ENCODE measurements at regions not wholly inside any gene's neighbourhood (a gene's known extent, or its start where the extent isn't known, plus 50 kb on each side); places are given as distances from the start of the nearest gene placed in this dataset.
"Not testable (repeated sequence)": the region's sequence is repeated elsewhere in the genome, so short reads cannot be mapped to it uniquely, and the experiment has no call there.

GRCh38 chrX:79026742-79027141 lies 81.6 kb downstream of the P2RY10 start:
- H3K4me1 ChIP-seq (ENCODE audit: control insufficient read depth, extremely low read depth, insufficient read depth, low read length); H4K20me1 ChIP-seq (ENCODE audit: control insufficient read depth, extremely low read depth, insufficient read depth, low read length); H2AFZ ChIP-seq (ENCODE audit: control insufficient read depth, low read length); DNase-seq (ENCODE audit: low read depth, low spot score); H3K27ac ChIP-seq (ENCODE audit: control insufficient read depth, insufficient read depth, low read length); H3K9ac ChIP-seq (ENCODE audit: control insufficient read depth, extremely low read depth, insufficient read depth, low read length); FAIRE-seq; H3K79me2 ChIP-seq (ENCODE audit: control insufficient read depth, insufficient read depth, low read length); H3K9me3 ChIP-seq (ENCODE audit: control insufficient read depth, low read depth, low read length); H3K36me3 ChIP-seq (ENCODE audit: control insufficient read depth in 2 of 2, extremely low read depth in 1 of 2, insufficient read depth in 2 of 2, low read length in 2 of 2); H3K4me3 ChIP-seq (ENCODE audit: control insufficient read depth in 2 of 3, extremely low read depth in 1 of 3, insufficient read depth in 2 of 3, low read depth in 1 of 3, low read length in 3 of 3); H3K4me2 ChIP-seq (ENCODE audit: control insufficient read depth, extremely low read depth, insufficient read depth, low read depth, low read length); H3K9me1 ChIP-seq (ENCODE audit: control insufficient read depth, extremely low read depth, insufficient read depth, low read length); dilution Hi-C loops (cut with MboI; ENCODE audit: extremely low pct_ligation_motif_present, low sequenced_read_pairs); H3K27me3 ChIP-seq (ENCODE audit: control insufficient read depth, extremely low read depth, insufficient read depth, low read length): not testable (repeated sequence)

- H3K4me3 ChIP-seq (ENCODE audit: control insufficient read depth in 2 of 3, extremely low read depth in 1 of 3, insufficient read depth in 2 of 3, low read depth in 1 of 3, low read length in 3 of 3) = no peak overlapping the region
- no peaks in the 10 kb centered on the region for H3K36me3 ChIP-seq (ENCODE audit: control insufficient read depth in 2 of 2, extremely low read depth in 1 of 2, insufficient read depth in 2 of 2, low read length in 2 of 2)
- H3K79me2 ChIP-seq (ENCODE audit: control insufficient read depth, insufficient read depth, low read length) = no peaks in the 10 kb centered on the region
- H4K20me1 ChIP-seq (ENCODE audit: control insufficient read depth, extremely low read depth, insufficient read depth, low read length) = no peaks in the 10 kb centered on the region
- DNase-seq (ENCODE audit: low read depth, low spot score) (no peak), FAIRE-seq (no peak)
- H2AFZ ChIP-seq (ENCODE audit: control insufficient read depth, low read length) = no peak overlapping the region
- H3K4me1 ChIP-seq (ENCODE audit: control insufficient read depth, extremely low read depth, insufficient read depth, low read length) = no peaks in the 10 kb centered on the region
- H3K9ac ChIP-seq (ENCODE audit: control insufficient read depth, extremely low read depth, insufficient read depth, low read length) = no peak overlapping the region
- no peaks in the 10 kb centered on the region for H3K9me1 ChIP-seq (ENCODE audit: control insufficient read depth, extremely low read depth, insufficient read depth, low read length)
- no peaks in the 10 kb centered on the region for H3K27me3 ChIP-seq (ENCODE audit: control insufficient read depth, extremely low read depth, insufficient read depth, low read length)
- no peak overlapping the region for H3K4me2 ChIP-seq (ENCODE audit: control insufficient read depth, extremely low read depth, insufficient read depth, low read depth, low read length)
- TF ChIP-seq CTCF (optimal IDR thresholded peaks at IDR 0.05 in 1 of 3, IDR thresholded peaks at IDR 0.05 in 1 of 3, conservative IDR thresholded peaks at IDR 0.05 in 1 of 3; ENCODE audit: extremely low read depth in 1 of 3, insufficient read depth in 2 of 3, low read length in 3 of 3) (no peak), EZH2 (IDR thresholded peaks at IDR 0.05; ENCODE audit: low read length) (no peak)
- H3K27ac ChIP-seq (ENCODE audit: control insufficient read depth, insufficient read depth, low read length) = no peak overlapping the region
- no peaks in the 10 kb centered on the region for H3K9me3 ChIP-seq (ENCODE audit: control insufficient read depth, low read depth, low read length)
- dilution Hi-C loops (cut with MboI; ENCODE audit: extremely low pct_ligation_motif_present, low sequenced_read_pairs) = no loop called here
Observed at GRCh38 chrX:79035421-79035820, 90.2 kb downstream of the P2RY10 start.

DNA sequence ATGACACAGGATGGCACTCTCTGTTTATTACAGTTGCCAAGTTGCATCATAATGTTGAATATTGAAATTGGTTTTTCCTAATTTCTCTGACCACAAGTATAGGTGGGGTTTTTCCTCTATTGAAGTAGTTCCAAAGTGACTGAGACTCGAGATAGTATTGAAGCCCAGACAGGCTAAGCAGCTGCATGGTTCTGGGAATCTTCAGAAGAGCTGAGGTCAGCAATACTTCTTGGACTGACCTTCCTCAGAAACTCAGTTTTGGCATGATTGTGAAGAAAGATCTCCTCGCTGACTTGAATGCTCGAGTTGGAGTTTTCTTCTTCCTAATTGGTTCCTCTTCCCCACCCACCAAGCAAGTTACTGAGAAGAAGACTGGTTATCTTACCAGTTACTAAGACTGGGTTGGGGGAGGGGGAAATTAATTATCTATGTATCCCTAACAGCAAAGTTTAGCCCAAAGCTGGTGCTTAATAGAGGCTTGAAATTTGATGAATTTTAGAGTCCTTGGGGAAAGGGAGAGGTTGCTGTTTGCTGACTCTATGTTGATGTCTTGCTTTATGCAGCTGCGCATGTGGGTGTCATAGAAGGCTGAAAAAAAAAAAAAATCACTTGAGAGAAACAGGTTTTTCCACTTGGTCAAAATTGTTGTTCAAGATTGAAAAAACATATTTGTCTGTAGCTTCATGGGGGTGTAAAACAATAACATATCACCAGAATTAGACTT lies 91.1 kb downstream of the P2RY10 start:
- Histone ChIP-seq H4K20me1 (ENCODE audit: control insufficient read depth, extremely low read depth, insufficient read depth, low read length) (no peaks in the 10 kb centered on the region), H3K4me3 (ENCODE audit: control insufficient read depth in 2 of 3, extremely low read depth in 1 of 3, insufficient read depth in 2 of 3, low read depth in 1 of 3, low read length in 3 of 3) (no peak overlapping the region), H3K27me3 (ENCODE audit: control insufficient read depth, extremely low read depth, insufficient read depth, low read length) (no peaks in the 10 kb centered on the region), H2AFZ (ENCODE audit: control insufficient read depth, low read length) (no peak overlapping the region), H3K9ac (ENCODE audit: control insufficient read depth, extremely low read depth, insufficient read depth, low read length) (no peak overlapping the region), H3K9me3 (ENCODE audit: control insufficient read depth, low read depth, low read length) (no peaks in the 10 kb centered on the region), H3K9me1 (ENCODE audit: control insufficient read depth, extremely low read depth, insufficient read depth, low read length) (no peaks in the 10 kb centered on the region), H3K4me1 (ENCODE audit: control insufficient read depth, extremely low read depth, insufficient read depth, low read length) (no peaks in the 10 kb centered on the region), H3K27ac (ENCODE audit: control insufficient read depth, insufficient read depth, low read length) (no peak overlapping the region), H3K36me3 (ENCODE audit: control insufficient read depth in 2 of 2, extremely low read depth in 1 of 2, insufficient read depth in 2 of 2, low read length in 2 of 2) (no peaks in the 10 kb centered on the region), H3K4me2 (ENCODE audit: control insufficient read depth, extremely low read depth, insufficient read depth, low read depth, low read length) (no peak overlapping the region), H3K79me2 (ENCODE audit: control insufficient read depth, insufficient read depth, low read length) (no peaks in the 10 kb centered on the region)
- FAIRE-seq = no peak
- TF ChIP-seq EZH2 (IDR thresholded peaks at IDR 0.05; ENCODE audit: low read length) (no peak), CTCF (optimal IDR thresholded peaks at IDR 0.05 in 1 of 3, IDR thresholded peaks at IDR 0.05 in 1 of 3, conservative IDR thresholded peaks at IDR 0.05 in 1 of 3; ENCODE audit: extremely low read depth in 1 of 3, insufficient read depth in 2 of 3, low read length in 3 of 3) (no peak)
- no peak for DNase-seq (ENCODE audit: low read depth, low spot score)
- dilution Hi-C loops (cut with MboI; ENCODE audit: extremely low pct_ligation_motif_present, low sequenced_read_pairs) = no loop called here
